Common myeloid progenitor, CD34-positive (primary cell): ENCODE measurements at regions not wholly inside any gene's neighbourhood (a gene's known extent, or its start where the extent isn't known, plus 50 kb on each side); places are given as distances from the start of the nearest gene placed in this dataset.

Source experiments
- CTCF ChIA-PET: fragments of 350-600 bp; sonication (Branson Sonifier 250); formaldehyde crosslinking; loops from one replicate; lab custom pipeline; 2021; ENCODE audit warnings: antibody characterized with exemption; lab: Charles Lee
- POLR2A ChIA-PET: fragments of 350-600 bp; sonication (Branson Sonifier 250); formaldehyde crosslinking; loops from one replicate; lab custom pipeline; 2021; ENCODE audit warnings: antibody characterized with exemption; lab: Charles Lee
- DNase-seq, 3 donors: peaks; one replicate each; pipeline versions ENCODE4 v3.0.0 to v3.0.0-alpha.2; 2013
- H3K27ac ChIP-seq, 2 experiments: 1 replicate in 1 of 2; 2 replicates in 1 of 2; pipeline ENCODE4 v1.7.0; 2013; ENCODE audit warnings: inconsistent platforms in 2 of 2, low read length in 2 of 2, mild to moderate bottlenecking in 2 of 2, low read depth in 1 of 2, moderate library complexity in 1 of 2; ENCODE audit not compliant: severe bottlenecking in 2 of 2, insufficient read depth in 1 of 2, poor library complexity in 1 of 2
- H3K27me3 ChIP-seq, 5 experiments: replicated peaks in 2 of 5; 1 replicate in 3 of 5; 2 replicates in 2 of 5; pipeline versions ENCODE4 v1.6.1 to v1.7.0; 2013; ENCODE audit warnings: low read length in 4 of 5, mild to moderate bottlenecking in 2 of 5, moderate library complexity in 2 of 5, inconsistent platforms in 1 of 5; ENCODE audit not compliant: insufficient read depth in 5 of 5, control insufficient read depth in 4 of 5
- H3K36me3 ChIP-seq, 4 experiments: 1 replicate in 2 of 4; 2 replicates in 2 of 4; pipeline versions ENCODE4 v1.6.1 to v1.7.0; 2013; ENCODE audit warnings: low read length in 3 of 4, control low read depth in 1 of 4, mild to moderate bottlenecking in 1 of 4; ENCODE audit not compliant: control insufficient read depth in 4 of 4, insufficient read depth in 4 of 4
- H3K4me1 ChIP-seq, 4 experiments: 1 replicate in 3 of 4; 2 replicates in 1 of 4; pipeline versions ENCODE4 v1.6.1 to v1.7.1; 2013; ENCODE audit warnings: low read length in 3 of 4, mild to moderate bottlenecking in 3 of 4, control low read depth in 1 of 4, inconsistent platforms in 1 of 4, moderate library complexity in 1 of 4; ENCODE audit not compliant: control insufficient read depth in 4 of 4, insufficient read depth in 4 of 4; ENCODE audit errors: control extremely low read depth in 1 of 4
- H3K4me3 ChIP-seq, 7 experiments: 1 replicate in 4 of 7; 2 replicates in 3 of 7; pipeline versions ENCODE4 v1.5.1 to v1.7.0; 2013; ENCODE audit warnings: mild to moderate bottlenecking in 7 of 7, low read length in 6 of 7, moderate library complexity in 6 of 7, inconsistent platforms in 2 of 7, low read depth in 2 of 7, control low read depth in 1 of 7; ENCODE audit not compliant: insufficient read depth in 4 of 7, control insufficient read depth in 1 of 7; ENCODE audit errors: extremely low read depth in 1 of 7
- H3K9me3 ChIP-seq, 5 experiments: 1 replicate in 4 of 5; 2 replicates in 1 of 5; pipeline versions ENCODE4 v1.6.1 to v1.7.1; 2013; ENCODE audit warnings: low read length in 4 of 5, mild to moderate bottlenecking in 2 of 5, inconsistent platforms in 1 of 5, low read depth in 1 of 5, moderate library complexity in 1 of 5; ENCODE audit not compliant: control insufficient read depth in 4 of 5, insufficient read depth in 2 of 5; ENCODE audit errors: control extremely low read depth in 1 of 5
- WGBS: methylation state at CpG from one replicate; pipeline ENCODE4 v1.1.5; 2013; ENCODE audit not compliant: insufficient coverage; 5-methylcytosine and 5-hydroxymethylcytosine counted together

- 93% methylated on average over 13 of the region's 15 CpGs for WGBS
- no peak for DNase-seq
- CTCF ChIA-PET = no interaction called here
Observed at GRCh38 chr22:27620367-27621154, 181.0 kb downstream of the MN1 start.

GRCh38 chr22:27621486-27622070 is 180.0 kb downstream of the MN1 start:
- no peaks in the 10 kb centered on the region for H3K36me3 ChIP-seq
- ChIA-PET POLR2A (no interaction called here), CTCF (no interaction called here)
- H3K27me3 ChIP-seq = no peaks in the 10 kb centered on the region
- H3K9me3 ChIP-seq = peaks cover 0 to 2% (median 0%) of the 10 kb centered on the region in 5 experiments
- no peak overlapping the region for H3K4me3 ChIP-seq
- DNase-seq = no peak
- peaks cover 0 to 16% (median 12%) of the 10 kb centered on the region in 4 experiments for H3K4me1 ChIP-seq
- H3K27ac ChIP-seq = no peak overlapping the region
- whole genome bisulfite sequencing = 96% methylated on average over 7 of the region's 10 CpGs

More at GRCh38 chr22:27620367-27621154, 181.0 kb downstream of the MN1 start:
- Histone ChIP-seq H3K4me3 (no peak overlapping the region), H3K4me1 (peaks cover 0 to 18% (median 15%) of the 10 kb centered on the region in 4 experiments), H3K36me3 (no peaks in the 10 kb centered on the region), H3K27ac (no peak overlapping the region), H3K27me3 (no peaks in the 10 kb centered on the region), H3K9me3 (peaks cover 0 to 2% (median 0%) of the 10 kb centered on the region in 5 experiments)
- POLR2A ChIA-PET = no interaction called here

GRCh38 chr22:27624042-27624441 is 177.5 kb downstream of the MN1 start:
- Histone ChIP-seq H3K4me3 (no peak overlapping the region), H3K27ac (no peak overlapping the region), H3K36me3 (no peaks in the 10 kb centered on the region), H3K9me3 (peaks cover 0 to 2% (median 0%) of the 10 kb centered on the region in 5 experiments), H3K4me1 (no peaks in the 10 kb centered on the region), H3K27me3 (no peaks in the 10 kb centered on the region)
- CTCF ChIA-PET = interaction anchor here (2.5 kb wide), 1 partner anchor 11 kb away, joined by 6 read pairs; no protein-coding TSS in a partner anchor
- POLR2A ChIA-PET = no interaction called here
- no peak for DNase-seq
- 100% methylated on average over 3 of the region's 4 CpGs for WGBS

GRCh38 chr22:27624705-27625104 is 176.9 kb downstream of the MN1 start:
- ChIA-PET POLR2A (no interaction called here), CTCF (interaction anchor here (1.1 to 2.5 kb wide), 2 partner anchors 10 to 11 kb away, joined by 3 to 6 read pairs; no protein-coding TSS in a partner anchor)
- WGBS = 0% methylated on average over 1 of the region's 1 CpG
- Histone ChIP-seq H3K36me3 (no peaks in the 10 kb centered on the region), H3K4me1 (no peaks in the 10 kb centered on the region), H3K9me3 (no peaks in the 10 kb centered on the region), H3K27me3 (no peaks in the 10 kb centered on the region), H3K4me3 (no peak overlapping the region), H3K27ac (no peak overlapping the region)
- DNase-seq = no peak

GRCh38 chr22:27625769-27626674 is 175.5 kb downstream of the MN1 start:
- peak in 1 of 3 donors; percentile 32 for DNase-seq
- Histone ChIP-seq H3K9me3 (no peaks in the 10 kb centered on the region), H3K4me1 (no peaks in the 10 kb centered on the region), H3K4me3 (no peak overlapping the region), H3K27ac (no peak overlapping the region), H3K36me3 (no peaks in the 10 kb centered on the region), H3K27me3 (no peaks in the 10 kb centered on the region)
- CTCF ChIA-PET = interaction anchor here (1.1 to 2.5 kb wide), 3 partner anchors 9 to 13 kb away, joined by 3 to 6 read pairs (median 4); no protein-coding TSS in a partner anchor
- 88% methylated on average over 9 of the region's 12 CpGs for WGBS
- POLR2A ChIA-PET = no interaction called here

- H3K9me3 ChIP-seq = no peaks in the 10 kb centered on the region
- H3K4me1 ChIP-seq = no peaks in the 10 kb centered on the region
- POLR2A ChIA-PET = no interaction called here
- H3K27me3 ChIP-seq = no peaks in the 10 kb centered on the region
- DNase-seq = no peak
- 90% methylated on average over 6 of the region's 7 CpGs for WGBS
- no peaks in the 10 kb centered on the region for H3K36me3 ChIP-seq
- no peak overlapping the region for H3K27ac ChIP-seq
- CTCF ChIA-PET = interaction anchor here (1.5 to 2.5 kb wide), 2 partner anchors 10 to 13 kb away, joined by 4 to 6 read pairs; no protein-coding TSS in a partner anchor
- no peak overlapping the region for H3K4me3 ChIP-seq
Observed at GRCh38 chr22:27626675-27627443, 174.7 kb downstream of the MN1 start.
